Stimulated activated CD4-positive, alpha-beta T cell treated with anti-CD3 and anti-CD28 coated beads, Interleukin-12 subunit alpha, Interleukin-12 subunit beta, amount 100 ng/mL, for 24 hours (primary cell): ENCODE measurements at regions not wholly inside any gene's neighbourhood (a gene's known extent, or its start where the extent isn't known, plus 50 kb on each side); places are given as distances from the start of the nearest gene placed in this dataset.

Experiments
- DNase-seq, 2 experiments: peaks; one replicate each; pipeline ENCODE4 v3.0.0-alpha.2; 2020; ENCODE audit warnings: low read depth in 2 of 2

GRCh38 chr2:118510807-118511206, 336.6 kb downstream of the EN1 start:
- no peak for DNase-seq

GRCh38 chr2:118509319-118510004, 338.0 kb downstream of the EN1 start:
- DNase-seq = no peak

- DNase-seq = no peak
Observed at GRCh38 chr2:118508282-118508681, 339.2 kb downstream of the EN1 start.

GRCh38 chr2:118505436-118505835, 342.0 kb downstream of the EN1 start:
- DNase-seq = no peak

- DNase-seq = no peak
Observed at GRCh38 chr2:118502106-118502505, 345.3 kb downstream of the EN1 start.

GRCh38 chr2:118498943-118499342, 348.5 kb downstream of the EN1 start:
- no peak for DNase-seq

GRCh38 chr2:118496870-118497611, 350.4 kb downstream of the EN1 start:
- DNase-seq = no peak

GRCh38 chr2:118496467-118496866, 351.0 kb downstream of the EN1 start:
- no peak for DNase-seq

GRCh38 chr2:118495290-118495689, 352.2 kb downstream of the EN1 start:
- no peak for DNase-seq

GRCh38 chr2:118493213-118493612, 354.2 kb downstream of the EN1 start:
- no peak for DNase-seq

GRCh38 chr2:118492335-118492734, 355.1 kb downstream of the EN1 start:
- no peak for DNase-seq

GRCh38 chr2:118490330-118490729, 357.1 kb downstream of the EN1 start:
- no peak for DNase-seq

- no peak for DNase-seq
Observed at GRCh38 chr2:118489712-118490299, 357.6 kb downstream of the EN1 start.

GRCh38 chr2:118481299-118481698, 366.1 kb downstream of the EN1 start:
- DNase-seq = no peak

GRCh38 chr2:118479020-118479419, 368.4 kb downstream of the EN1 start:
- no peak for DNase-seq

GRCh38 chr2:118477111-118477862, 370.2 kb downstream of the EN1 start:
- DNase-seq = no peak

GRCh38 chr2:118475622-118476205, 371.7 kb downstream of the EN1 start:
- no peak for DNase-seq

GRCh38 chr2:118474541-118474920, 372.9 kb downstream of the EN1 start:
- DNase-seq = no peak

GRCh38 chr2:118473846-118474540, 373.5 kb downstream of the EN1 start:
- DNase-seq = no peak

- DNase-seq = no peak
Observed at GRCh38 chr2:118473241-118473640, 374.2 kb downstream of the EN1 start.

GRCh38 chr2:118470297-118470696, 377.2 kb downstream of the EN1 start:
- no peak for DNase-seq
